ENCODE measurements at regions not wholly inside any gene's neighbourhood (a gene's known extent, or its start where the extent isn't known, plus 50 kb on each side); places are given as distances from the start of the nearest gene placed in this dataset.

GRCh38 chr5:50964746-50965653 is 298.6 kb downstream of the PARP8 start:
- Histone ChIP-seq H3K4me3 (no peak overlapping the region), H3K27me3 (peaks cover 67 to 94% of the 10 kb centered on the region in 2 donors), H3K4me1 (peaks cover 23 to 44% of the 10 kb centered on the region in 2 donors), H3K9me3 (no peaks in the 10 kb centered on the region), H3K27ac (no peak overlapping the region), H3K36me3 (no peaks in the 10 kb centered on the region)
- TF ChIP-seq, protein P1, sequence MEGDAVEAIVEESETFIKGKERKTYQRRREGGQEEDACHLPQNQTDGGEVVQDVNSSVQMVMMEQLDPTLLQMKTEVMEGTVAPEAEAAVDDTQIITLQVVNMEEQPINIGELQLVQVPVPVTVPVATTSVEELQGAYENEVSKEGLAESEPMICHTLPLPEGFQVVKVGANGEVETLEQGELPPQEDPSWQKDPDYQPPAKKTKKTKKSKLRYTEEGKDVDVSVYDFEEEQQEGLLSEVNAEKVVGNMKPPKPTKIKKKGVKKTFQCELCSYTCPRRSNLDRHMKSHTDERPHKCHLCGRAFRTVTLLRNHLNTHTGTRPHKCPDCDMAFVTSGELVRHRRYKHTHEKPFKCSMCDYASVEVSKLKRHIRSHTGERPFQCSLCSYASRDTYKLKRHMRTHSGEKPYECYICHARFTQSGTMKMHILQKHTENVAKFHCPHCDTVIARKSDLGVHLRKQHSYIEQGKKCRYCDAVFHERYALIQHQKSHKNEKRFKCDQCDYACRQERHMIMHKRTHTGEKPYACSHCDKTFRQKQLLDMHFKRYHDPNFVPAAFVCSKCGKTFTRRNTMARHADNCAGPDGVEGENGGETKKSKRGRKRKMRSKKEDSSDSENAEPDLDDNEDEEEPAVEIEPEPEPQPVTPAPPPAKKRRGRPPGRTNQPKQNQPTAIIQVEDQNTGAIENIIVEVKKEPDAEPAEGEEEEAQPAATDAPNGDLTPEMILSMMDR (IDR thresholded peaks at IDR 0.05), result no peak
- intact Hi-C loops (cut with DNase I), result no loop called here
- ATAC-seq (no peak), DNase-seq (no peak)

DNA sequence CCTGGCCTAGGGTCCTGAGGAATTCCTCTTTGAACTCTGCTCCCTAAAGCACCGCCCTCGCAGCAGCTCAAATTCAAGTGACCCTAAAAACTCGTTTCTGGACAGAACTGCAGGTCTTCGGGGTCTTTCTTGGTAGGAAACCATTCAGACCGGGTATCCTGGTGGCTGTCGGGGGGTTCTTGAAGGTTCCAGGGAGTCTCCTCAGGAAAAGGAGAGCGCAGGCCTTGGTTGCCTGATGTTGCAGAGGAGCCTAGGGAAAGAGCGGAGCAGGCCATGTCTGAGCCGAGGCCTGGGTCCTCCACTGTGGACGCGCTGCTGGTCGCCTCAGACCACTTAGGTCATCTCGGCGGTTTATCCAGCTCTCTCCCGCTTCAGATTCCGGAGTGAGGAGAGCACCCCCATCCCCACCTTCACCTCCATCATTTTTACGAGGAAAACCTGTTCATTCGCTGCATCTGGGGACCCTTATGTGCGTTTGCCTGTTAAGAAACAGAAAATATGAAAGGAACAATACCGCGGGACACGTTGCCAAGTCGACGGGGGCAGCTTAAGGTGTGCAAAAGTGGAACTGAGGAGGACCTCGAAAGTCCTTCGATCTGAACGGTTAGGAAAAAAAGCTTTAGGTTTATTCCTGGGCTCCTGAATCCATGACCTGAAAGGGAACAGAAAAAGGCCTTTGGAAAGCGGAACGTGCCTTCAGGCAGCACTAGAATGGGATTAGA is 299.4 kb downstream of the PARP8 start:
- Histone ChIP-seq H3K27me3 (peaks cover 75 to 95% of the 10 kb centered on the region in 2 donors), H3K36me3 (no peaks in the 10 kb centered on the region), H3K4me1 (peaks cover 23 to 44% of the 10 kb centered on the region in 2 donors), H3K4me3 (no peak overlapping the region), H3K9me3 (no peaks in the 10 kb centered on the region), H3K27ac (no peak overlapping the region)
- ATAC-seq (no peak), DNase-seq (no peak)
- intact Hi-C loops (cut with DNase I), result no loop called here
- TF ChIP-seq, protein P1 (IDR thresholded peaks at IDR 0.05), result no peak

DNA sequence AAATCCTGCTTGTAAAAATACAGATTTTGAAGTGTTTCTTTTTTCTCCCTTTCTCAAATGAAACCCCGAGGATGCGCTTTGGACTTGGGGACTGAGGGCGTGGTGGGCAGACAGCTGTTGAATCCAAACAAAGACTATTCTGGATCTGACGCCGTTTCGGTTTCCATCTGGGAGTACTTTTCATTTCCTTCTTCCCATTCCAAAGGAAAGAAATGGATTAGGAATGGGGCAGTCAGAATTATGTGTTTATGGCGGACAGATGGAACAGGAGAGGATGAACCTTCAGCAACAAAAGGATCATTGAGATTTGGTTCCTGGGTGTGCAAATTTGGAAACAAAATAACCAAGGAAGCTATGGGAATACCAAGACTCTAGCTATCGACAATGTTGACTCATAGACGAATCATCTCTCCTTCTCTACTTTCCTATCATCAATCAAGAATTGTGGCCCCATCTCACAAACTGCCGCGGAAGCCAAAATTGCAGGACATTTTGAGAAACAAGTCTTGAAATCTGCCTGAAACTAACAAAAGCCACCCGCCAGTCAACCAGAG is 300.6 kb downstream of the PARP8 start:
- intact Hi-C loops (cut with DNase I), result no loop called here
- Histone ChIP-seq H3K4me3 (peak overlapping the region; percentile 3 to 35), H3K4me1 (peaks cover 23 to 44% of the 10 kb centered on the region in 2 donors), H3K27me3 (peaks cover 82 to 97% of the 10 kb centered on the region in 2 donors), H3K27ac (no peak overlapping the region), H3K9me3 (no peaks in the 10 kb centered on the region), H3K36me3 (no peaks in the 10 kb centered on the region)
- TF ChIP-seq, protein P1 (IDR thresholded peaks at IDR 0.05), result no peak
- DNase-seq (peak in 1 of 4 donors; percentile 7), ATAC-seq (no peak)

DNA sequence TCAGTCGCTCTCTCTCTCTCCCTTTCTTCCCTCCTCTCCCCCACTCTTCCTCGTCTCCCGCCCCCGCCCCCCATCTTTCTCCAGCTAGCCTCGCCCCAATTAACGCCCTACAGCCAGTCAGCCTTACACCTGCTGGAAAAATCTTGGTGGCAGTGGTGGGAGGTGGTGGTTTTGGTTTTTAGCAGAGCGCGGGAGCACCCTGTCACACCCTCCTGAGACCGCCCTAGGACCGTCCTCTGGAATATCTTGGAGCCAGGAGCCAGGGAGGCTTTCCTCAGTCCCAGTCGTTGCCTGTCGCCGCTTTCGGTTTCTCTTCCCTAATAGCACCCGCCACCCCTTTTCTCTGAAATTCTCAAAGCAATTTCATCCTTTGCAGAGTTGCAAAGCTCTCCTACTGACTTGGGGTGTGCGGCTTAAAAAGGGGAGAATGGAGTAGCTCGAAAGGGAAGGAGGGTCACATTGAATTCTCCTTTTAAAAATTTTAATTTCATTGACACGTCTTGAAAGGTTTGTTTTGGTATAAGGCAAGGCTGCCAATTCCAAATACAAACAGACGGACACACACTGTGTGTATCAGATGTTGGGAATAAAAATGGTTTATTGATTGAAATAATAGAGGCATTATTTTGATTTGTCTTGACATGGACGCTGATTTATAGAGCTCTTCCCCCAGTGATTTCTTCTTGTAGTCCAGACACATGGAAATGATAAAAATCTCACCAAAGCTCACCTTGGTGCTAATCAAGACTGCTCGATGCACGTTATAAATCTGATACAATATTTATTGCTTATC is 301.3 kb downstream of the PARP8 start:
- Histone ChIP-seq H3K4me3 (peak overlapping the region; percentile 3 to 35), H3K4me1 (peaks cover 23 to 44% of the 10 kb centered on the region in 2 donors), H3K27me3 (peaks cover 86 to 98% of the 10 kb centered on the region in 2 donors), H3K27ac (no peak overlapping the region), H3K9me3 (no peaks in the 10 kb centered on the region), H3K36me3 (no peaks in the 10 kb centered on the region)
- TF ChIP-seq, protein P1 (IDR thresholded peaks at IDR 0.05), result no peak
- ATAC-seq (peak; percentile 40), DNase-seq (peak in 1 of 4 donors; percentile 27)
- intact Hi-C loops (cut with DNase I), result no loop called here

Measured in left lung (tissue), 4 donors.